CD4-positive, alpha-beta T cell (primary cell): ENCODE measurements at regions not wholly inside any gene's neighbourhood (a gene's known extent, or its start where the extent isn't known, plus 50 kb on each side); places are given as distances from the start of the nearest gene placed in this dataset.

Experiments used
- ATAC-seq: fragments of 200-7000 bp; cut with Tn5 transposase; one replicate; pipeline ENCODE4 v1.10.0; 2022; ENCODE audit warnings: mild to moderate bottlenecking; ENCODE audit not compliant: poor library complexity
- CTCF ChIA-PET: fragments of 350-600 bp; sonication (Branson Sonifier 250); formaldehyde crosslinking; loops from one replicate; lab custom pipeline; 2021; ENCODE audit warnings: antibody characterized with exemption, inconsistent platforms; lab: Charles Lee
- POLR2A ChIA-PET: fragments of 350-600 bp; sonication (Branson Sonifier 250); formaldehyde crosslinking; loops from one replicate; lab custom pipeline; 2021; ENCODE audit warnings: antibody characterized with exemption, inconsistent platforms; lab: Charles Lee
- DNase-seq, 14 experiments: peaks; one replicate each; pipeline ENCODE4 v3.0.0-alpha.2; 2013 to 2020; ENCODE audit warnings: mixed read lengths in 2 of 14
- H3K27ac ChIP-seq, 2 donors: one replicate each; pipeline versions ENCODE4 v1.5.1 to v1.7.0; 2013; ENCODE audit warnings: low read length in 2 of 2, low read depth in 1 of 2, mild to moderate bottlenecking in 1 of 2
- H3K27me3 ChIP-seq, 2 experiments: 1 replicate in 1 of 2; 2 replicates in 1 of 2; pipeline versions ENCODE4 v1.6.1 to v1.7.0; 2013; ENCODE audit warnings: low read length in 2 of 2, control low read depth in 1 of 2, mild to moderate bottlenecking in 1 of 2, moderate library complexity in 1 of 2; ENCODE audit not compliant: insufficient read depth in 2 of 2, control insufficient read depth in 1 of 2
- H3K36me3 ChIP-seq: one replicate; pipeline ENCODE4 v1.6.1; 2013; ENCODE audit warnings: low read length, control low read depth; ENCODE audit not compliant: insufficient read depth
- H3K4me1 ChIP-seq: one replicate; pipeline ENCODE4 v1.6.1; 2013; ENCODE audit warnings: low read length, control low read depth; ENCODE audit not compliant: insufficient read depth
- H3K4me3 ChIP-seq: one replicate; pipeline ENCODE4 v1.5.1; 2013; ENCODE audit warnings: mild to moderate bottlenecking, low read length, moderate library complexity
- H3K9me3 ChIP-seq, 2 experiments: 1 replicate in 1 of 2; 2 replicates in 1 of 2; pipeline versions ENCODE4 v1.6.1 to v1.7.0; 2013; ENCODE audit warnings: low read length in 2 of 2, mild to moderate bottlenecking in 2 of 2, control low read depth in 1 of 2, moderate library complexity in 1 of 2; ENCODE audit not compliant: control insufficient read depth in 1 of 2, insufficient read depth in 1 of 2
- H3K27ac Mint-ChIP-seq: one replicate; pipeline ENCODE4 v1.8.0; 2020; ENCODE audit warnings: mixed read lengths
- H3K27me3 Mint-ChIP-seq: one replicate; pipeline ENCODE4 v1.8.0; 2021; ENCODE audit warnings: mixed read lengths
- H3K36me3 Mint-ChIP-seq: one replicate; pipeline ENCODE4 v1.8.0; 2021; ENCODE audit warnings: low read depth, mixed read lengths
- H3K4me1 Mint-ChIP-seq: one replicate; pipeline ENCODE4 v1.8.0; 2021; ENCODE audit warnings: low read depth, mixed read lengths
- H3K4me3 Mint-ChIP-seq: one replicate; pipeline ENCODE4 v1.8.0; 2020; ENCODE audit warnings: mild to moderate bottlenecking, mixed read lengths
- H3K9me3 Mint-ChIP-seq: one replicate; pipeline ENCODE4 v1.8.0; 2020; ENCODE audit warnings: mixed read lengths
- CTCF ChIP-seq: fragments of 200-600 bp; IDR thresholded peaks from one replicate; pipeline ENCODE4 v1.8.0; 2022; ENCODE audit warnings: antibody characterized with exemption, mild to moderate bottlenecking
- intact Hi-C, 2 experiments: fragments of 100-400 bp; cut with DNase I in 1 of 2; cut with micrococcal nuclease in 1 of 2; formaldehyde crosslinking; loops; one replicate each; pipeline versions ENCODE4 v1.15.1 to v1.9.0; 2023 to 2025; cut with DNase I, micrococcal nuclease

- no peaks in the 10 kb centered on the region for H3K36me3 ChIP-seq
- no peak overlapping the region for H3K27ac ChIP-seq
- no peak for TF ChIP-seq CTCF
- ChIA-PET POLR2A (no interaction called here), CTCF (no interaction called here)
- Mint-ChIP-seq H3K4me3 (no peak overlapping the region), H3K27me3 (no peaks in the 10 kb centered on the region), H3K4me1 (no peaks in the 10 kb centered on the region), H3K27ac (no peak overlapping the region), H3K9me3 (peaks cover 4% of the 10 kb centered on the region), H3K36me3 (no peaks in the 10 kb centered on the region)
- peaks cover 0 to 7% of the 10 kb centered on the region in 2 experiments for H3K9me3 ChIP-seq
- ATAC-seq, result no peak
- H3K4me3 ChIP-seq, result no peak overlapping the region
- H3K27me3 ChIP-seq, result no peaks in the 10 kb centered on the region
- H3K4me1 ChIP-seq, result no peaks in the 10 kb centered on the region
- intact Hi-C loops, result no loop called here
- DNase-seq, result no peak
Observed at GRCh38 chr16:5951486-5951885, 853.9 kb upstream of the EEF2KMT start.

GRCh38 chr16:5944971-5945370 lies 847.4 kb upstream of the EEF2KMT start:
- peaks cover 12% of the 10 kb centered on the region for H3K9me3 Mint-ChIP-seq
- ChIA-PET CTCF (no interaction called here), POLR2A (no interaction called here)
- intact Hi-C loops, result no loop called here
- no peaks in the 10 kb centered on the region for H3K27me3 ChIP-seq
- no peak overlapping the region for H3K4me3 ChIP-seq
- peaks cover 4 to 10% of the 10 kb centered on the region in 2 experiments for H3K9me3 ChIP-seq
- H3K36me3 Mint-ChIP-seq, result no peaks in the 10 kb centered on the region
- ATAC-seq, result no peak
- DNase-seq, result no peak
- no peaks in the 10 kb centered on the region for H3K27me3 Mint-ChIP-seq
- TF ChIP-seq CTCF, result no peak
- H3K36me3 ChIP-seq, result no peaks in the 10 kb centered on the region
- no peak overlapping the region for H3K27ac Mint-ChIP-seq
- no peaks in the 10 kb centered on the region for H3K4me1 ChIP-seq
- no peaks in the 10 kb centered on the region for H3K4me1 Mint-ChIP-seq
- no peak overlapping the region for H3K4me3 Mint-ChIP-seq
- H3K27ac ChIP-seq, result no peak overlapping the region

GRCh38 chr16:5938607-5939006 lies 841.0 kb upstream of the EEF2KMT start:
- intact Hi-C loops, result no loop called here
- Mint-ChIP-seq H3K27ac (no peak overlapping the region), H3K36me3 (no peaks in the 10 kb centered on the region), H3K4me1 (no peaks in the 10 kb centered on the region), H3K9me3 (peaks cover 9% of the 10 kb centered on the region), H3K27me3 (no peaks in the 10 kb centered on the region), H3K4me3 (no peak overlapping the region)
- H3K27me3 ChIP-seq, result no peaks in the 10 kb centered on the region
- POLR2A ChIA-PET, result interaction anchor here (0.6 kb wide), 1 partner anchor 28 kb away, joined by 3 read pairs; no protein-coding TSS in a partner anchor
- no peaks in the 10 kb centered on the region for H3K4me1 ChIP-seq
- no peaks in the 10 kb centered on the region for H3K36me3 ChIP-seq
- no peak overlapping the region for H3K27ac ChIP-seq
- no peak overlapping the region for H3K4me3 ChIP-seq
- DNase-seq, result no peak
- CTCF ChIA-PET, result no interaction called here
- ATAC-seq, result no peak
- H3K9me3 ChIP-seq, result peaks cover 0 to 16% of the 10 kb centered on the region in 2 experiments
- TF ChIP-seq CTCF, result no peak
